ENCODE measurements at regions not wholly inside any gene's neighbourhood (a gene's known extent, or its start where the extent isn't known, plus 50 kb on each side); places are given as distances from the start of the nearest gene placed in this dataset.

DNA sequence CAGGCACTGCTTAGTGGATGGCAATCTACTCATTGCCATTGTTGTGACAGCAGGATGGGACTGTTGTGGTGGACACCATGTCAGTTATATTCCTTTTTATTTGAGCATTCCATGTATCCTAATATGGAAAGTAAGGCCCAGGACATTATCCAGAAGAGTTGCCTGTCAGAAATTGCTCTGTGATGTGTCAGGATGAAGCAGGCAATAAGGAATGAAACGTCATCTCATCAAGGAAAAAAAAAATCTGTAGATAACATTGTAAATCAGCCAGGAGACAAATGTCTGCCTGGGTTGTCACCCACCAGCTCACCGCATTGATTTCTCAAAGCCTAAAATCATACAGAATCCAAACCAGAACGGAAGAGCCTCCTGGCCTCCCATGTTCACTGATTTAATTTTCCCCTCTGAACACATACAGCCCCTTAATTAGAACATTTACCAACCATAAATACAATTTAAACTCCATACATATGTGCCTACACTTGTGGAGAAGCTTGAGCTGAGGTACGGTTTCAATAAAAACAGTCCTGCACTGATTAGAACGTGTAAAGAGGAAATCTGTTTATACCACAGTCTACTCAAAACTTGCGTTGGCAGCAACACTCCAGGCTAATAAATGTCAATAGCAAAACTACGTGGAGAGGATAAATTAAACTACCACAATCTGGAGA, 73.9 kb downstream of the FOXD1 start:
- TF ChIP-seq, protein P1, sequence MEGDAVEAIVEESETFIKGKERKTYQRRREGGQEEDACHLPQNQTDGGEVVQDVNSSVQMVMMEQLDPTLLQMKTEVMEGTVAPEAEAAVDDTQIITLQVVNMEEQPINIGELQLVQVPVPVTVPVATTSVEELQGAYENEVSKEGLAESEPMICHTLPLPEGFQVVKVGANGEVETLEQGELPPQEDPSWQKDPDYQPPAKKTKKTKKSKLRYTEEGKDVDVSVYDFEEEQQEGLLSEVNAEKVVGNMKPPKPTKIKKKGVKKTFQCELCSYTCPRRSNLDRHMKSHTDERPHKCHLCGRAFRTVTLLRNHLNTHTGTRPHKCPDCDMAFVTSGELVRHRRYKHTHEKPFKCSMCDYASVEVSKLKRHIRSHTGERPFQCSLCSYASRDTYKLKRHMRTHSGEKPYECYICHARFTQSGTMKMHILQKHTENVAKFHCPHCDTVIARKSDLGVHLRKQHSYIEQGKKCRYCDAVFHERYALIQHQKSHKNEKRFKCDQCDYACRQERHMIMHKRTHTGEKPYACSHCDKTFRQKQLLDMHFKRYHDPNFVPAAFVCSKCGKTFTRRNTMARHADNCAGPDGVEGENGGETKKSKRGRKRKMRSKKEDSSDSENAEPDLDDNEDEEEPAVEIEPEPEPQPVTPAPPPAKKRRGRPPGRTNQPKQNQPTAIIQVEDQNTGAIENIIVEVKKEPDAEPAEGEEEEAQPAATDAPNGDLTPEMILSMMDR (IDR thresholded peaks at IDR 0.05), result no peak
- no peak for TF ChIP-seq ZFX (IDR thresholded peaks at IDR 0.05; ENCODE audit: borderline replicate concordance)

All from 22Rv1 (cell line).